PC-9 (cell line): ENCODE measurements at regions not wholly inside any gene's neighbourhood (a gene's known extent, or its start where the extent isn't known, plus 50 kb on each side); places are given as distances from the start of the nearest gene placed in this dataset.

Source experiments
- EZH2 ChIP-seq: fragments of 200-600 bp; sonication (generic); IDR thresholded peaks from 2 replicates; pipeline ENCODE4 v1.8.0; 2017; ENCODE audit warnings: antibody characterized with exemption, low read depth
- TF ChIP-seq, protein P1 (sequence below): fragments of 200-600 bp; sonication (generic); conservative IDR thresholded peaks from 2 replicates; pipeline ENCODE4 v1.6.1; 2017; ENCODE audit warnings: mixed run types, antibody characterized with exemption, mild to moderate bottlenecking, moderate library complexity

DNA sequence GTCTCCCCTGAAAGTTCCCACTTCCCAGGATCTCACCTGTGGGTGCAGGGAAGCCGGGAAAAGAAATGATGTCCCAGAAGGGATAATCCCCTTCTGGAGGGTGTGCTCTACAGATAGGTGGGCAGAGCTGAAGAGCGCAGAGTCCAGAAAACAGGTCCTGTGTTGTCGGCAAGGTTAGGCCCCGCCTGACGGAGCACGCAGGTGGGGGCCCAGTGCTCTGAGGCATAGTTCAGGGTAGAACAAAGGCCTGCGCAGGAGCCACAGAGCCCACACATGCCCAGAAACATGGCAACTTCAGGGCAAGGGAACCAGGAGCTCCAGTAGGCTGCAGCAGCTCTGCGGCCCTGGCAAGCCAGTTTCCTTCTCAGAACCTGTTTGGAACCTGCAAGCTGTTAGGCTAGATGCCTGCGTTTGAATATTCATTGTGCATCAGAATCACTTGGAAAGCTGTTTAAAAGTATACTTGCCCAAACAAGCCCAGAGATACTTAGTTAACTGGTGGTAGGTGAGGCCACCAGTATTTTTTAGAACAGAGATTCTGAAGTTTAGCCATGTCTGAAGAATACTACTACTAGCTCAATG is 386.6 kb downstream of the BUD13 start:
- TF ChIP-seq, protein P1, sequence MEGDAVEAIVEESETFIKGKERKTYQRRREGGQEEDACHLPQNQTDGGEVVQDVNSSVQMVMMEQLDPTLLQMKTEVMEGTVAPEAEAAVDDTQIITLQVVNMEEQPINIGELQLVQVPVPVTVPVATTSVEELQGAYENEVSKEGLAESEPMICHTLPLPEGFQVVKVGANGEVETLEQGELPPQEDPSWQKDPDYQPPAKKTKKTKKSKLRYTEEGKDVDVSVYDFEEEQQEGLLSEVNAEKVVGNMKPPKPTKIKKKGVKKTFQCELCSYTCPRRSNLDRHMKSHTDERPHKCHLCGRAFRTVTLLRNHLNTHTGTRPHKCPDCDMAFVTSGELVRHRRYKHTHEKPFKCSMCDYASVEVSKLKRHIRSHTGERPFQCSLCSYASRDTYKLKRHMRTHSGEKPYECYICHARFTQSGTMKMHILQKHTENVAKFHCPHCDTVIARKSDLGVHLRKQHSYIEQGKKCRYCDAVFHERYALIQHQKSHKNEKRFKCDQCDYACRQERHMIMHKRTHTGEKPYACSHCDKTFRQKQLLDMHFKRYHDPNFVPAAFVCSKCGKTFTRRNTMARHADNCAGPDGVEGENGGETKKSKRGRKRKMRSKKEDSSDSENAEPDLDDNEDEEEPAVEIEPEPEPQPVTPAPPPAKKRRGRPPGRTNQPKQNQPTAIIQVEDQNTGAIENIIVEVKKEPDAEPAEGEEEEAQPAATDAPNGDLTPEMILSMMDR: no peak
- no peak for TF ChIP-seq EZH2
